ENCODE measurements at regions not wholly inside any gene's neighbourhood (a gene's known extent, or its start where the extent isn't known, plus 50 kb on each side); places are given as distances from the start of the nearest gene placed in this dataset.

GRCh38 chr1:22254756-22255155, 111.9 kb upstream of the WNT4 start:
- DNase-seq (no peak), ATAC-seq (ENCODE audit: insufficient read depth, low read depth) (no peak)
- peaks cover 36% of the 10 kb centered on the region for H3K27me3 ChIP-seq (ENCODE audit: insufficient read depth, low read length, poor library complexity)
- H3K4me2 ChIP-seq (ENCODE audit: insufficient read depth, low read length), result no peak overlapping the region
- H2AFZ ChIP-seq (ENCODE audit: low read depth, low read length), result no peak overlapping the region
- no peak overlapping the region for H3K9ac ChIP-seq (ENCODE audit: low read depth, low read length)
- no peaks in the 10 kb centered on the region for H3K9me3 ChIP-seq (ENCODE audit: insufficient read depth, low read length, severe bottlenecking)
- no peaks in the 10 kb centered on the region for H3K36me3 ChIP-seq (ENCODE audit: insufficient read depth, low read length)
- H4K20me1 ChIP-seq (ENCODE audit: insufficient read depth, low read length), result no peaks in the 10 kb centered on the region; the same call in none of the 2 replicates
- no peaks in the 10 kb centered on the region for H3K4me1 ChIP-seq (ENCODE audit: insufficient read depth, low read length)
- H3K27ac ChIP-seq (ENCODE audit: low read length), result no peak overlapping the region
- no peak for TF ChIP-seq EZH2 (IDR thresholded peaks at IDR 0.05; ENCODE audit: borderline replicate concordance, low read depth, low read length, severe bottlenecking)
- no peak overlapping the region for H3K4me3 ChIP-seq (ENCODE audit: low read depth in 1 of 2, low read length in 2 of 2)
- H3K79me2 ChIP-seq (ENCODE audit: insufficient read depth, low read length), result no peaks in the 10 kb centered on the region

GRCh38 chr1:22255341-22256212, 112.7 kb upstream of the WNT4 start:
- no peak overlapping the region for H3K4me2 ChIP-seq (ENCODE audit: insufficient read depth, low read length)
- H3K9ac ChIP-seq (ENCODE audit: low read depth, low read length), result no peak overlapping the region
- no peak for TF ChIP-seq CTCF (IDR thresholded peaks at IDR 0.05; ENCODE audit: borderline replicate concordance, extremely low read depth, low read length, poor library complexity, severe bottlenecking)
- no peak for TF ChIP-seq EZH2 (IDR thresholded peaks at IDR 0.05; ENCODE audit: borderline replicate concordance, low read depth, low read length, severe bottlenecking)
- no peak overlapping the region for H2AFZ ChIP-seq (ENCODE audit: low read depth, low read length)
- peaks cover 30% of the 10 kb centered on the region for H3K27me3 ChIP-seq (ENCODE audit: insufficient read depth, low read length, poor library complexity)
- no peaks in the 10 kb centered on the region for H3K79me2 ChIP-seq (ENCODE audit: insufficient read depth, low read length)
- ATAC-seq (ENCODE audit: insufficient read depth, low read depth) (no peak), DNase-seq (no peak)
- H3K4me3 ChIP-seq (ENCODE audit: low read depth in 1 of 2, low read length in 2 of 2), result no peak overlapping the region
- no peaks in the 10 kb centered on the region for H3K9me3 ChIP-seq (ENCODE audit: insufficient read depth, low read length, severe bottlenecking)
- no peaks in the 10 kb centered on the region; the same call in none of the 2 replicates for H4K20me1 ChIP-seq (ENCODE audit: insufficient read depth, low read length)
- H3K4me1 ChIP-seq (ENCODE audit: insufficient read depth, low read length), result no peaks in the 10 kb centered on the region
- no peaks in the 10 kb centered on the region for H3K36me3 ChIP-seq (ENCODE audit: insufficient read depth, low read length)
- H3K27ac ChIP-seq (ENCODE audit: low read length), result no peak overlapping the region

- ATAC-seq (ENCODE audit: insufficient read depth, low read depth) (no peak), DNase-seq (no peak)
- Histone ChIP-seq H3K27ac (ENCODE audit: low read length) (no peak overlapping the region), H3K9me3 (ENCODE audit: insufficient read depth, low read length, severe bottlenecking) (no peaks in the 10 kb centered on the region), H3K79me2 (ENCODE audit: insufficient read depth, low read length) (no peaks in the 10 kb centered on the region), H2AFZ (ENCODE audit: low read depth, low read length) (no peak overlapping the region), H3K4me2 (ENCODE audit: insufficient read depth, low read length) (no peak overlapping the region), H4K20me1 (ENCODE audit: insufficient read depth, low read length) (no peaks in the 10 kb centered on the region; the same call in none of the 2 replicates), H3K4me3 (ENCODE audit: low read depth in 1 of 2, low read length in 2 of 2) (no peak overlapping the region), H3K27me3 (ENCODE audit: insufficient read depth, low read length, poor library complexity) (peaks cover 30% of the 10 kb centered on the region), H3K4me1 (ENCODE audit: insufficient read depth, low read length) (no peaks in the 10 kb centered on the region), H3K36me3 (ENCODE audit: insufficient read depth, low read length) (no peaks in the 10 kb centered on the region), H3K9ac (ENCODE audit: low read depth, low read length) (no peak overlapping the region)
- no peak for TF ChIP-seq CTCF (IDR thresholded peaks at IDR 0.05; ENCODE audit: borderline replicate concordance, extremely low read depth, low read length, poor library complexity, severe bottlenecking)
- TF ChIP-seq EZH2 (IDR thresholded peaks at IDR 0.05; ENCODE audit: borderline replicate concordance, low read depth, low read length, severe bottlenecking), result no peak
Measured at GRCh38 chr1:22256213-22256512, 113.3 kb upstream of the WNT4 start.
